ENCODE measurements at regions not wholly inside any gene's neighbourhood (a gene's known extent, or its start where the extent isn't known, plus 50 kb on each side); places are given as distances from the start of the nearest gene placed in this dataset.

DNA sequence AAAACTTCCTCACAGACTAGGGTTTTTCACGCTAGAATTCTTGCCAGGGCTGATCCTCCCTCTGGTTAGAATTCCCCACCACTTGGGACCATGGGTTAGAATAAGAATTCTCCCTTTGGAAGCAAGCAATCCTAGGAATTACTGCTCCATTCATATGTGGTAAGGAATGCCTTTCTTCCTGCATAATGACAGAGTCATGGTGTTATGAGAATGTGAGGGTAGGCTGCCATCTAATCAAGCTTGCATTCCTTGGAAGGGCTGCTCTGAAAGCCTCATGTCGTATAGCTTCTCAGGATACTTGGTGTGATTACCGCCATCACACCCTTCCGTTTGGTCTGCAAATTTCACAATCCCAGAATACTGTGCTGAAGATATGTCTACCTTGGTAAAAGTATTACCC lies 1282.4 kb upstream of the PIK3C3 start:
- no peak overlapping the region for H3K27ac Mint-ChIP-seq
- no peaks in the 10 kb centered on the region for H3K4me1 Mint-ChIP-seq
- peaks cover 0 to 2% of the 10 kb centered on the region in 2 donors for H3K9me3 Mint-ChIP-seq
- no peaks in the 10 kb centered on the region for H3K36me3 Mint-ChIP-seq
- no peaks in the 10 kb centered on the region for H3K27me3 Mint-ChIP-seq
- DNase-seq (no peak), ATAC-seq (replicated peaks) (no peak)
- H3K4me3 Mint-ChIP-seq: no peak overlapping the region

DNA sequence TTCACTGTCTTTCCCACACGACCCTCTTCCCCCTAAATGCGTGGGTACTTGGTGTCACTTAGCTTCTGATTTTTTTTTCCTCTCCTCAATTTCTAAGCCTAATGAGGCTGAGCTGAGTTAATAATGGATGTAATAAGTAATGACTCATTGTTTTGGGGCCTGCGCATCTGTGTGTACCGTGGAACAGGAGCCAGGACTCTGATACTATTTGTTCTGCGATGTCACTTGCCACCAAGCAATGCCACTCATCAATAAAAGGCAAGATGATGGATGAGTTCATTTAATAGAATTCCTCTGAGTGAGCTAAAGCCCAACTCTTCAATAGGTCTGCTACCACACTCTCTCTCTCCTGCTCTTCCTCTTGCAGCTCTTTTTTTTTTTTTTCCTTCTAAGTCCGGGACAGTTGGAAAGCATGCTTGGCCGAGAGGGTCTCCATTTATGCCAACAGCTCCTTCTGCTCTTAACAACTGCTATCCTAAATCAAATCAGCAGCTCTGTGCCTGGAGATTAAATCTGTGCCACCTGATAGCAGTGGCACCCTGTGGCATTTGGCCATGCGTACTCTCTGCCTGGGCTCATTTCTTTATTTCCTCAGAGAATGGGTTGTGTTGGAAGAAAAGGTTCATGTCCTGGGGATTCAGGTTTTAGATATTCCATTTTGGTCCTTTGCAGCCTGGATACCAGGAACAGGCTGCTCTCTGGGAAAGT lies 1284.2 kb upstream of the PIK3C3 start:
- no peaks in the 10 kb centered on the region for H3K4me1 Mint-ChIP-seq
- peaks cover 2 to 3% of the 10 kb centered on the region in 2 donors for H3K9me3 Mint-ChIP-seq
- no peaks in the 10 kb centered on the region for H3K27me3 Mint-ChIP-seq
- H3K27ac Mint-ChIP-seq: no peak overlapping the region
- DNase-seq: no peak
- ATAC-seq (replicated peaks): no peak
- no peak overlapping the region for H3K4me3 Mint-ChIP-seq
- no peaks in the 10 kb centered on the region for H3K36me3 Mint-ChIP-seq

DNA sequence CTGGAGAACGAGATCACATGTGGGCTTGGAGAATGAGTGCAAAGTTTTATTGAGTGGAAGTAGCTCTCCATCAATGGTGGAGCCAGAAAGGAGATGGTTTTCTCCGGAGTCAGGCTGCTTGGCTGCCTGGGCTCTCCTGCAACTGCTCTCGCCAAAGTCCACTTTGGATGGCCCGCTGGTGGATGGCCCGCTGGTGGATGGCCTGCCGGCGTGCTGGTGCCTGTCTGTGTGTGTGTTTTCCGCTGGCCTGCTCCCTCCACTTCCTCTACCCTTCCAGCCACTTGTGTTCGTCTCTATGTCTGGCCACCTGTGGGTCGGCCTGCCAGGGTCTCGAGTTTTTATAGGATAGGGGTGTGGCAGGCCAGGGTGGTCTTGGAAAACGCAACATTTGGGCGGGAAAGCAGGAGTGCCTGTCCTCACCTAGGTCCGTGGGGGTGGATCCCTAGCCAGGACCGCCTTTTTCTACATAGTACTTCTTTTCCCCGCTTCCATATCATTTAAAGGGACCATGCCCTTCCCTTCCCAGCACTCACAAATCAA lies 1292.1 kb upstream of the PIK3C3 start:
- Mint-ChIP-seq H3K4me3 (no peak overlapping the region), H3K27ac (no peak overlapping the region), H3K36me3 (no peaks in the 10 kb centered on the region), H3K9me3 (peaks cover 5 to 6% of the 10 kb centered on the region in 2 donors), H3K27me3 (no peaks in the 10 kb centered on the region), H3K4me1 (no peaks in the 10 kb centered on the region)
- ATAC-seq (replicated peaks): no peak
- DNase-seq: no peak

DNA sequence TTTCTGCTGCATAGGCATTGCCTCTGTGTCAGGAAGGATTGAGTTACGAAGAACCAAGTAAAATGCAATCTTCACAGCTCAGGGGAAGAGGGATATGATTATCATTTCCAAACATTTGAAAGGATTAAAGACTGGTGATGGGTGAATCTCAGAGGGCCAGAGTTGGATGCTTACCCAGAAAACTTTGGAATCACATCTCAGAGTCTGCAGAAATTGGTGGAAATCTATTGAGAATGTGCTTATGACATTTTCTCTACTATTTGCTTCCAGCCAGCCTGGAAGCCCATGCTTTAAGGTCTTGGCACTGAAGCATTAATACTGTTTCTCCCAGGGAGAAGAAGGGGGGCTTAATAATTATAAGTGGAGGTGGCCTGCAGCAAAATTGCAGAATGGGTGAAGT lies 1301.4 kb upstream of the PIK3C3 start:
- no peak overlapping the region for H3K27ac Mint-ChIP-seq
- no peak overlapping the region for H3K4me3 Mint-ChIP-seq
- DNase-seq (no peak), ATAC-seq (replicated peaks) (no peak)
- no peaks in the 10 kb centered on the region for H3K36me3 Mint-ChIP-seq
- H3K9me3 Mint-ChIP-seq: peaks cover 0 to 8% of the 10 kb centered on the region in 2 donors
- no peaks in the 10 kb centered on the region for H3K4me1 Mint-ChIP-seq
- H3K27me3 Mint-ChIP-seq: no peaks in the 10 kb centered on the region

DNA sequence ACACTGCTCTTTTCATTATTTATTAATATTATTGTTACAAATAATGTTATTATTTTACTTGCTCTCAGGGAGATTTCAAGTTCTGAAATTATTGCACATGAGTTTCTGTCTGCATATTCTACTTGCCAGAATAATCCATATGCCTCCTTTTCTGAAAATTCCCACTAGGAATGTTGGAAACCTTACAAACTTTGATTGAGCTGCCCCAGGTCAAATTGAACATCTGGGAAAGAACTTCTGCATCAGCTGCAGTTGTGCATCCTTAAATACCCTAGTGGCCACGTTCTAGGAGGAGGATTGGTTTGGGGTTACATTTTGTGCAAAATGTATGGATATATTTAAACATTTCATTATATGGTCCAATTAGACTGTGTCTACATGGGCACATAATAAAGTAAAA lies 1302.7 kb upstream of the PIK3C3 start:
- ATAC-seq (replicated peaks): no peak
- Mint-ChIP-seq H3K27me3 (no peaks in the 10 kb centered on the region), H3K27ac (no peak overlapping the region), H3K4me1 (no peaks in the 10 kb centered on the region), H3K9me3 (peaks cover 0 to 4% of the 10 kb centered on the region in 2 donors), H3K36me3 (no peaks in the 10 kb centered on the region), H3K4me3 (no peak overlapping the region)
- no peak for DNase-seq

DNA sequence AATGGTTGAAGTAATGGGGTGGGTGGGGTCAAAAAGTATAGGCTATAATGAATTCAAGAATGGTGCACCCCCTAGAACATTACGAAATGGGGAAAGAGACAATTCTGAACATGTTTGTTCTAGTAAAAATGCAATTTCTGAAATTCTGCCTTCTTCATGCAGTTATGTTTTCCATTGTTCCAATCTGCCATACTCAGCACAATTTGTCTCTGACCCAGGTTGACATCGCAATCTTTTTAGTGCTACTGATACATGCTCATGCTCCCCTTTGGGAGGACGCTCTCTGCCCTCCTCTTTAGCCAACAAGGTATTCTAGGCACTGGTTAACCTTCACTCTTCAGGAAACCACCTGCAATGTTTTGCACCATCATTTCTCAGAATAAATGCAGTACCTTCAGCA lies 1303.9 kb upstream of the PIK3C3 start:
- Mint-ChIP-seq H3K27ac (no peak overlapping the region), H3K27me3 (no peaks in the 10 kb centered on the region), H3K9me3 (peaks cover 0 to 1% of the 10 kb centered on the region in 2 donors), H3K4me3 (no peak overlapping the region), H3K36me3 (no peaks in the 10 kb centered on the region), H3K4me1 (no peaks in the 10 kb centered on the region)
- ATAC-seq (replicated peaks) (no peak), DNase-seq (no peak)

DNA sequence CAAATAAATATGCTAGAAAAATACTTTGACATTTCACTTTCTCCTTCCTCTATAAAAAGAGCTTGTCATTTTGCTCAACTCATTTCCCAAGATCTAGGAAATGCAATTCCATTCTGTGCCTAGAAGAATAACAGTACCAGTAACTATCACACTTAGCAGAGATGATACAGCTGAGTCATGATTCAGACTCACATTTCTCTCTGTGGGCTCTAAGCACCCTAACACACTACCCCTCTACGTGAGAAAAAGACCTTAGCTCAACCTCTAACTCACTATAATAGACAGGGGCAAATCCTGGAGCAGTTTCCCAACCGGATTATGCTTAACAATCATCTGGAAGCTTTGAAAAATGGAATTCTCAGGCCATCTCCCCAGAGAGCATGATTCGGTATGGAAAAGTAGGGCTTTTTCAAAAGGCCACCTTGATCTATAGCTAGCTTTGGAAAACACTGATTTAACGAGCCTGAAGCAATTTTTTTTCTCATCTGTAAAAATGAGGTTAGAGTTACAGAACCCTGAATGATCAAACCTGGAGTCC lies 1312.3 kb upstream of the PIK3C3 start:
- H3K4me1 Mint-ChIP-seq: no peaks in the 10 kb centered on the region
- H3K27me3 Mint-ChIP-seq: no peaks in the 10 kb centered on the region
- H3K9me3 Mint-ChIP-seq: peaks cover 0 to 1% of the 10 kb centered on the region in 2 donors
- no peaks in the 10 kb centered on the region for H3K36me3 Mint-ChIP-seq
- ATAC-seq (replicated peaks): no peak
- no peak overlapping the region for H3K27ac Mint-ChIP-seq
- DNase-seq: no peak
- H3K4me3 Mint-ChIP-seq: no peak overlapping the region

DNA sequence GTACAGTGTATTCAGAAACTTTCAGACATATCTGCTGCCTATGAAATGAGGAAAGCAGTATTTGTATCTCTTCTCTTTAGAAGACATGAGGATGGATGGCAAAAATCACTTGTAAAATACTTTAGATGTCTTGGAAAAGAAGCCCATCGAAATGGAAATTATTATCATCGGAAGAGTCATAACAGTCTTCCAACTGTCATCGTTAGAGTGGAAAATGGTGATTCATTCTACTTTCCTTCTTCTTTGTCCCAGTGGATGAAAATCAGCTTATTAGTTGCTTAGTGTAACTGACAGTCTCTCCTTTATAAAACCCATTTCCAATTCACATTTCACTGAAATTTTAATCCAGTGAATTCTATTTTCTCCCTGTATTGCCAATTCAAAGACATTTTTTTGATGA lies 1323.7 kb upstream of the PIK3C3 start:
- Mint-ChIP-seq H3K9me3 (peaks cover 1 to 8% of the 10 kb centered on the region in 2 donors), H3K4me3 (no peak overlapping the region), H3K27ac (no peak overlapping the region), H3K36me3 (no peaks in the 10 kb centered on the region), H3K4me1 (no peaks in the 10 kb centered on the region), H3K27me3 (no peaks in the 10 kb centered on the region)
- ATAC-seq (replicated peaks): no peak
- DNase-seq: no peak

DNA sequence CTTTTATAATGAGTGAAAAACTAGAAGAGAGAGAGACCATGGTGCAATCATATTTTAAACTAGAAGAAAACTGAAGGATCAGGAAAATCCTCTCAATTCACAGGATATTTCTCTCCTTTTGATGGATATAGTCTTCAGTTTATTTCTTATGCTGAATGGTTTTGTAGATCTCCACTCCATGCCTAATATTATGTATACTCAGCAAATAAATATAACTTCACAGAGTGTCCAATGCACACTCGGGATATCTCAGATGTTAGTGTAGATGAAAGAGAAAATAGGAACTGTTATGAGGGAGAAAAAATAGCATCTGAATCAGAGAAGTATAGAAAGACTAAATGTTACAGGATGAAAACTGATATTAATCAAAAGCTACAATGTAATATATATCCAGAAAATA lies 1324.5 kb upstream of the PIK3C3 start:
- Mint-ChIP-seq H3K27me3 (no peaks in the 10 kb centered on the region), H3K4me3 (no peak overlapping the region), H3K4me1 (no peaks in the 10 kb centered on the region), H3K9me3 (peaks cover 1 to 6% of the 10 kb centered on the region in 2 donors), H3K36me3 (no peaks in the 10 kb centered on the region), H3K27ac (no peak overlapping the region)
- DNase-seq: no peak
- no peak for ATAC-seq (replicated peaks)

DNA sequence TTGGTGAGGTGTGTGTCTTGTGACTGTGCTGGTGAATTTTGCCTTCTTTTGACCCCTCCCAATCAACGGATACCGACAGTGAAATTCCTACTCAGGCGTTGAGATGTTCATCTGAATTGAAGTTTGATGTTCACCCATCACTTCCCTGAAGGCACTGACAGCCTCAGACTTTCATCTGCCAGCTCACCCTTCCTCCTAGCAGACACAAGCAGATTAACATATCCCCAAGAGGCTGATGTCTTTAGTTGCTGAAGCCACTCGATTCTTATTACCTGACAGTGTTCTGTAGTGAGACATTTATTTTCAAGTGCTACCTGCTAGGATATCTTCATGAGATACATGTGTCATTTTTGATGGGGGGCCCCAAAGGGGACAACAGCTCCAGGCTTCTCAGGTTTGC lies 1330.1 kb upstream of the PIK3C3 start:
- Mint-ChIP-seq H3K27me3 (no peaks in the 10 kb centered on the region), H3K36me3 (no peaks in the 10 kb centered on the region), H3K4me1 (no peaks in the 10 kb centered on the region), H3K27ac (no peak overlapping the region), H3K4me3 (no peak overlapping the region), H3K9me3 (peaks cover 0 to 1% of the 10 kb centered on the region in 2 donors)
- ATAC-seq (replicated peaks): no peak
- DNase-seq: no peak

DNA sequence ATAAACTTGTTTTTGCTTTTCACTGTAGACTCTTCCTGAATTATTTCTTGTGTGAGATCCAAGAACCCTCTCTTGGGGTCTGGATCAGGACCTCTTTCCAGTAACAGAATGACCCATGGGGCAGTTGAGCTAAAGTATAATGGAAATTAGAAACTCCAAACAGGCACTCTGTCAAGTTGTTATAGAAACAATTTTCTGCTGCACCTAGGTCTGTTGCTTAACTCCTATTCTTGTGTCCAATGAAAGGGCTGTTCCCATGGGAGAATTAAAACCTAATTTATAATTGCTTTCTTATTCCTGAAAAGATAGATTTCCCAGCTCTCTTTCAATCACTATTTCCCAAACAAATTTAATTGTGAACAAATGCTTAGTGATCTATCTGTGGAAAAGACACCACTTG lies 1341.3 kb upstream of the PIK3C3 start:
- DNase-seq (no peak), ATAC-seq (replicated peaks) (no peak)
- no peaks in the 10 kb centered on the region for H3K27me3 Mint-ChIP-seq
- no peak overlapping the region for H3K27ac Mint-ChIP-seq
- no peaks in the 10 kb centered on the region for H3K9me3 Mint-ChIP-seq
- H3K4me3 Mint-ChIP-seq: no peak overlapping the region
- H3K36me3 Mint-ChIP-seq: no peaks in the 10 kb centered on the region
- H3K4me1 Mint-ChIP-seq: no peaks in the 10 kb centered on the region

DNA sequence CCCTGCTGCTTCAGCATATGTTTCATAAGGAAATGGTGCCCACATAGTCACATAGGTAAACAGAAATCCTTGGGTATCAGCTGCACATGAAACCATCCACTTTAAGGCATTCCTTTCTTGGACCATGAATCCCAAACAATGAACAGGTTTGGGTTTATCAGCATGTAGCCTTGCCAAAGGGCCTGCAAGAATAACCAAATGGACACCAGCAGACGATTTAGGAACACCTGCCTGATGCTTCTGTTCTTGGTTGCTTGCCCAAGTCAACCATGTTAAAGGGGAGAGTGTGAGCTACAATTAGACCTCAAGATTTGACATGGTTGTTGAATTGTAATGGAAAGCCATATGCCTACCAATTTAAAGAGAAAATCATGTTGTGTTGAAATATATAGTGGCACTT lies 1342.7 kb upstream of the PIK3C3 start:
- ATAC-seq (replicated peaks) (no peak), DNase-seq (no peak)
- Mint-ChIP-seq H3K4me3 (no peak overlapping the region), H3K27ac (no peak overlapping the region), H3K36me3 (no peaks in the 10 kb centered on the region), H3K9me3 (no peaks in the 10 kb centered on the region), H3K27me3 (no peaks in the 10 kb centered on the region), H3K4me1 (no peaks in the 10 kb centered on the region)

DNA sequence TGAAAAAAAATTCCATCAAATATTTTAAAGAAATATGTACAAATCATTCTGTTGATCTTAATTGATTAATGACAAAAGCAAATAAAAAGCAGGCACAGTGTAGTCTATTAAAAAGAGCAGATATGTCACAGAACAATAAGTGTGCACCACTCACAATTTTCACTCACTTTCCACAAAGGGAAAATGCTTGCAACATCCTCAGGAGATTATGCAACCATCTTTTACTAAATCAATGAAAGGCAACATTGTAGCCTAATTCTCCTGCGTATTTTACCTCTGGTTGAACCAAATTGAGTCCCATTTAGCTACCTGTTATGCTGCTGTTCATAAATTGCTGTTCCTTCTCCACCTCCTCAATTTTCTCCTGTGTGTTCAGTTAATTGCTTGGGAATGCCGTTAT lies 1346.8 kb upstream of the PIK3C3 start:
- H3K4me3 Mint-ChIP-seq: no peak overlapping the region
- H3K36me3 Mint-ChIP-seq: no peaks in the 10 kb centered on the region
- H3K9me3 Mint-ChIP-seq: no peaks in the 10 kb centered on the region
- no peak overlapping the region for H3K27ac Mint-ChIP-seq
- H3K4me1 Mint-ChIP-seq: no peaks in the 10 kb centered on the region
- no peak for DNase-seq
- H3K27me3 Mint-ChIP-seq: no peaks in the 10 kb centered on the region
- no peak for ATAC-seq (replicated peaks)

DNA sequence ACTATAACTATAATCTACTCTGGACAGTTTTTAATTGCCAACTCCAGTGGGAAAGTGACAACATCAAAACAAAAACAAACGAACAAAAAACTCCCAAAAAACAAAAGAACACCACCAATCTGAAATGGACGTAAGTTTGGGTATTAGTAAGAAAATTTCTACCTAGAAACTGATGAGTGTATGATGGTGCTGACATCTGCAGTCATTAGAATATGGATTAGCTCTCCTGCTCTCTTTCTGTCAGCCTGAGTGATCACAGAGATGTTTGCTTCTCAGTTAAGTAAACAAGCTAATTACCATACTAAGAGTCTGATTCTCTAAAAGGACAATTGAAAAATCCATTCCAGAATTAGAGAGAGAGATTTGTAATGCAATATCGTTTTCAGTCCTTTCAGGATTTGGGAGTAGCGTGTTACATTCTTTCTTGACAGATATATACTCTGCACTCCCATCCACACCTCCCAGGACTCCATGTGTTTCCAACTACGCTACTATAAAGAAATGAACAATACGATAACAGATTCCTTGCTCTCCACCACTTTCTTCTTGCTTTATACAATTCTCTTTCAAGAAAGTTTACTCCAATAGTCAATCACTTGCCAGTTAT lies 1347.4 kb upstream of the PIK3C3 start:
- Mint-ChIP-seq H3K27ac (no peak overlapping the region), H3K27me3 (no peaks in the 10 kb centered on the region), H3K9me3 (no peaks in the 10 kb centered on the region), H3K4me1 (no peaks in the 10 kb centered on the region), H3K4me3 (no peak overlapping the region), H3K36me3 (no peaks in the 10 kb centered on the region)
- DNase-seq (no peak), ATAC-seq (replicated peaks) (no peak)

DNA sequence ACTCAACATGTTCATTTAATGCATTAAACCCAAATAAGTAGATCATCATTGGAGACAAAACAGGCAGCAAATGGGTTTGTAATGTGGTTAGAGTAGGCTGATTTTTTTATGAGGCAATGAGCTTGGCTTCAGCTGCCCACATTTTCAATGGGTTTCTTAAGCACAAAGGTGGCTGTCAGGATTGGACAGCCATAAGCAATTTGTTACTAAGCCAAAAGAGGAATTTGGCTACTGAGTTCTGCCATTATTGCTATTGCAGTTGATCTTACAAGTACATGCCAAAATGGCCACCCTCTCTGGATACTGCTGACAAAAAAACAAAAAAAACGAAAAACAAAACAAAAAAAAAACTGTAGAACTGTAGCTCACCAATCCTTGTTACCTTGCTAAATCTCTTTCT lies 1348.0 kb upstream of the PIK3C3 start:
- no peak overlapping the region for H3K4me3 Mint-ChIP-seq
- no peaks in the 10 kb centered on the region for H3K36me3 Mint-ChIP-seq
- no peaks in the 10 kb centered on the region for H3K9me3 Mint-ChIP-seq
- H3K27ac Mint-ChIP-seq: no peak overlapping the region
- DNase-seq (no peak), ATAC-seq (replicated peaks) (no peak)
- H3K27me3 Mint-ChIP-seq: no peaks in the 10 kb centered on the region
- H3K4me1 Mint-ChIP-seq: no peaks in the 10 kb centered on the region
